GM23338 (cell line): ENCODE measurements at regions not wholly inside any gene's neighbourhood (a gene's known extent, or its start where the extent isn't known, plus 50 kb on each side); places are given as distances from the start of the nearest gene placed in this dataset.

Source experiments
- ATAC-seq: fragments of 200-7000 bp; cut with Tn5 transposase; 3 replicates; pipeline ENCODE4 v1.9.1; 2020
- DNase-seq: peaks from one replicate; pipeline ENCODE4 v3.0.0-alpha.2; 2015; ENCODE audit warnings: low spot score
- H2AFZ ChIP-seq: fragments of 200-600 bp; sonication (generic); 2 replicates; pipeline ENCODE4 v1.8.0; 2016; ENCODE audit warnings: antibody characterized with exemption, mild to moderate bottlenecking, moderate library complexity
- H3F3A ChIP-seq: fragments of 200-600 bp; sonication (generic); replicated peaks from 2 replicates; pipeline ENCODE4 v1.8.0; 2017; ENCODE audit warnings: antibody characterized with exemption, mixed run types, low read depth
- H3K27ac ChIP-seq: fragments of 200-600 bp; sonication (generic); 2 replicates; pipeline ENCODE4 v1.6.1; 2016; ENCODE audit warnings: low read depth
- H3K27me3 ChIP-seq: fragments of 200-600 bp; sonication (generic); 2 replicates; pipeline ENCODE4 v1.8.0; 2016; ENCODE audit warnings: mild to moderate bottlenecking, mixed run types, moderate library complexity; ENCODE audit not compliant: insufficient read depth
- H3K36me3 ChIP-seq: fragments of 200-600 bp; sonication (generic); 2 replicates; pipeline ENCODE4 v1.8.0; 2016; ENCODE audit warnings: mild to moderate bottlenecking; ENCODE audit not compliant: insufficient read depth
- H3K4me1 ChIP-seq: fragments of 200-600 bp; sonication (generic); 2 replicates; pipeline ENCODE4 v1.8.0; 2016; ENCODE audit warnings: mild to moderate bottlenecking, moderate library complexity; ENCODE audit not compliant: insufficient read depth
- H3K4me2 ChIP-seq: fragments of 200-600 bp; sonication (generic); 2 replicates; pipeline ENCODE4 v1.7.1; 2017; ENCODE audit warnings: mixed run types
- H3K4me3 ChIP-seq: fragments of 200-600 bp; sonication (generic); 2 replicates; pipeline ENCODE4 v1.6.1; 2016; ENCODE audit warnings: mixed run types
- H3K79me2 ChIP-seq: fragments of 200-600 bp; sonication (generic); replicated peaks from 2 replicates; pipeline ENCODE4 v1.8.0; 2017; ENCODE audit warnings: mild to moderate bottlenecking; ENCODE audit not compliant: insufficient read depth
- H3K9me2 ChIP-seq: fragments of 200-600 bp; sonication (generic); 2 replicates; pipeline ENCODE4 v1.8.0; 2017; ENCODE audit not compliant: insufficient read depth
- H4K20me1 ChIP-seq: fragments of 200-600 bp; sonication (generic); replicated peaks from 2 replicates; pipeline ENCODE4 v1.8.0; 2017; ENCODE audit warnings: mild to moderate bottlenecking; ENCODE audit not compliant: insufficient read depth
- H3K27ac Mint-ChIP-seq: 2 replicates; pipeline ENCODE4 v1.8.0; 2020; ENCODE audit warnings: inconsistent platforms, mild to moderate bottlenecking, moderate library complexity, mixed read lengths
- H3K27me3 Mint-ChIP-seq: 3 replicates; pipeline ENCODE4 v1.8.0; 2022; ENCODE audit warnings: low read depth, mild to moderate bottlenecking, moderate library complexity, mixed read lengths, inconsistent platforms; ENCODE audit not compliant: insufficient read depth, poor library complexity
- H3K36me3 Mint-ChIP-seq: 3 replicates; pipeline ENCODE4 v1.8.0; 2021; ENCODE audit warnings: low read depth, mild to moderate bottlenecking, inconsistent platforms, moderate library complexity, mixed read lengths
- H3K4me1 Mint-ChIP-seq: 3 replicates; pipeline ENCODE4 v1.8.0; 2020; ENCODE audit warnings: mild to moderate bottlenecking, inconsistent platforms, mixed read lengths
- H3K4me3 Mint-ChIP-seq: 3 replicates; pipeline ENCODE4 v1.8.0; 2021; ENCODE audit warnings: moderate library complexity, mild to moderate bottlenecking, inconsistent platforms, mixed read lengths
- H3K9me3 Mint-ChIP-seq: 3 replicates; pipeline ENCODE4 v1.8.0; 2020; ENCODE audit warnings: moderate library complexity, mild to moderate bottlenecking, inconsistent platforms, mixed read lengths
- CREB1 ChIP-seq: fragments of 250-450 bp; sonication (Bioruptor Pico); IDR thresholded peaks from 2 replicates; pipeline ENCODE4 v1.5.0; 2020; ENCODE audit warnings: low read depth, mild to moderate bottlenecking, moderate library complexity
- EZH2 ChIP-seq: fragments of 200-600 bp; sonication (generic); IDR thresholded peaks from one replicate; pipeline ENCODE4 v1.8.0; 2017; ENCODE audit warnings: antibody characterized with exemption, mild to moderate bottlenecking, low read depth; ENCODE audit not compliant: unreplicated experiment
- EZH2phosphoT487 ChIP-seq: fragments of 200-600 bp; sonication (generic); IDR thresholded peaks from one replicate; pipeline ENCODE4 v1.8.1; 2018; ENCODE audit warnings: antibody characterized with exemption; ENCODE audit not compliant: unreplicated experiment
- JUNB ChIP-seq: IDR thresholded peaks from one replicate; pipeline ENCODE4 v1.6.1; 2016; ENCODE audit warnings: antibody characterized with exemption; ENCODE audit not compliant: unreplicated experiment
- NANOG ChIP-seq: IDR thresholded peaks from 2 replicates; pipeline ENCODE4 v1.6.1; 2016; ENCODE audit warnings: antibody characterized with exemption, borderline replicate concordance
- POLR2AphosphoS5 ChIP-seq: IDR thresholded peaks from 2 replicates; pipeline ENCODE4 v1.6.1; 2016; ENCODE audit warnings: antibody characterized with exemption, low read depth
- STAT1 ChIP-seq: IDR thresholded peaks from one replicate; pipeline ENCODE4 v1.6.1; 2016; ENCODE audit warnings: antibody characterized with exemption; ENCODE audit not compliant: unreplicated experiment
- ZNF114 ChIP-seq: fragments of 250-450 bp; sonication (Bioruptor Pico); IDR thresholded peaks from 2 replicates; pipeline ENCODE4 v1.5.0; 2020; ENCODE audit warnings: mild to moderate bottlenecking, moderate library complexity
- ZNF331 ChIP-seq: fragments of 250-450 bp; sonication (Bioruptor Pico); IDR thresholded peaks from 2 replicates; pipeline ENCODE4 v1.5.0; 2020; ENCODE audit warnings: low read depth, mild to moderate bottlenecking, moderate library complexity
- ZNF462 ChIP-seq: fragments of 250-450 bp; sonication (Bioruptor Pico); IDR thresholded peaks from 2 replicates; pipeline ENCODE4 v1.5.0; 2020; ENCODE audit warnings: mild to moderate bottlenecking, moderate library complexity
- TF ChIP-seq, protein P1 (sequence below): IDR thresholded peaks from 2 replicates; pipeline ENCODE4 v1.6.1; 2016; ENCODE audit warnings: antibody characterized with exemption
- TF ChIP-seq, protein P2 (sequence below), 2 experiments: fragments of 200-600 bp in 1 of 2; sonication (generic) in 1 of 2; conservative IDR thresholded peaks; 2 replicates each; pipeline versions ENCODE4 v1.5.1 to v1.6.1; 2016 to 2017; ENCODE audit warnings: antibody characterized with exemption in 2 of 2, low read depth in 2 of 2, mild to moderate bottlenecking in 2 of 2, moderate library complexity in 1 of 2
- TF ChIP-seq, protein P3 (sequence below): IDR thresholded peaks from one replicate; pipeline ENCODE4 v1.6.1; 2018; ENCODE audit warnings: antibody characterized with exemption; ENCODE audit not compliant: unreplicated experiment

DNA sequence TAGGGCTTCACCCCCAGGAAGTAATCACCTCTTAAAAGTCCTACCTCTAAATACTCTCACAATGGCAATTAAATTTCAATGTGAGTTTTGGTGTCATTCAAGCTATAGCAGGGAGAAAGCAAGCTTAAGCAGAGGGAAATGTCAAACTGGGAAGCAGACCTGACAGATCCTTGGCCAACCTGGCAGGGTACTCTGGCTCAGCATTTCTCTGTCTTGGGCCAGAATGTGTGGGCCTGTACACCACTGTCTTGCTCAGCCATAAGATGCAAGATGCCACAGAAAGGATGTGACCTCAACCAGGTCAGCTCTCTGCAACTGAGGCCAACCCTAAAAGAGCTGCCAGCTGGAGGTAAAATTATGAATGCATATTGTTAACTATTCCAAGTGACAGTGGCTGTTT lies 130.6 kb upstream of the CMC1 start:
- Histone ChIP-seq H3K4me2 (no peak overlapping the region), H3K36me3 (no peaks in the 10 kb centered on the region), H3K27ac (no peak overlapping the region), H3K4me3 (no peak overlapping the region), H3F3A (no peaks in the 10 kb centered on the region), H2AFZ (no peak overlapping the region), H3K79me2 (no peaks in the 10 kb centered on the region), H4K20me1 (no peaks in the 10 kb centered on the region), H3K4me1 (no peaks in the 10 kb centered on the region), H3K27me3 (no peaks in the 10 kb centered on the region), H3K9me2 (peaks cover 9% of the 10 kb centered on the region)
- ATAC-seq = no peak
- H3K4me3 Mint-ChIP-seq = no peak overlapping the region
- peaks cover 11% of the 10 kb centered on the region for H3K36me3 Mint-ChIP-seq
- no peaks in the 10 kb centered on the region for H3K27me3 Mint-ChIP-seq
- DNase-seq = no peak
- peaks cover 11% of the 10 kb centered on the region for H3K9me3 Mint-ChIP-seq
- TF ChIP-seq EZH2phosphoT487 = no peak
- TF ChIP-seq POLR2AphosphoS5 = no peak
- TF ChIP-seq, protein P1, sequence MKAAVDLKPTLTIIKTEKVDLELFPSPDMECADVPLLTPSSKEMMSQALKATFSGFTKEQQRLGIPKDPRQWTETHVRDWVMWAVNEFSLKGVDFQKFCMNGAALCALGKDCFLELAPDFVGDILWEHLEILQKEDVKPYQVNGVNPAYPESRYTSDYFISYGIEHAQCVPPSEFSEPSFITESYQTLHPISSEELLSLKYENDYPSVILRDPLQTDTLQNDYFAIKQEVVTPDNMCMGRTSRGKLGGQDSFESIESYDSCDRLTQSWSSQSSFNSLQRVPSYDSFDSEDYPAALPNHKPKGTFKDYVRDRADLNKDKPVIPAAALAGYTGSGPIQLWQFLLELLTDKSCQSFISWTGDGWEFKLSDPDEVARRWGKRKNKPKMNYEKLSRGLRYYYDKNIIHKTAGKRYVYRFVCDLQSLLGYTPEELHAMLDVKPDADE = no peak
- TF ChIP-seq ZNF331 (CRISPR knock-in tag) = no peak
- TF ChIP-seq, protein P2, sequence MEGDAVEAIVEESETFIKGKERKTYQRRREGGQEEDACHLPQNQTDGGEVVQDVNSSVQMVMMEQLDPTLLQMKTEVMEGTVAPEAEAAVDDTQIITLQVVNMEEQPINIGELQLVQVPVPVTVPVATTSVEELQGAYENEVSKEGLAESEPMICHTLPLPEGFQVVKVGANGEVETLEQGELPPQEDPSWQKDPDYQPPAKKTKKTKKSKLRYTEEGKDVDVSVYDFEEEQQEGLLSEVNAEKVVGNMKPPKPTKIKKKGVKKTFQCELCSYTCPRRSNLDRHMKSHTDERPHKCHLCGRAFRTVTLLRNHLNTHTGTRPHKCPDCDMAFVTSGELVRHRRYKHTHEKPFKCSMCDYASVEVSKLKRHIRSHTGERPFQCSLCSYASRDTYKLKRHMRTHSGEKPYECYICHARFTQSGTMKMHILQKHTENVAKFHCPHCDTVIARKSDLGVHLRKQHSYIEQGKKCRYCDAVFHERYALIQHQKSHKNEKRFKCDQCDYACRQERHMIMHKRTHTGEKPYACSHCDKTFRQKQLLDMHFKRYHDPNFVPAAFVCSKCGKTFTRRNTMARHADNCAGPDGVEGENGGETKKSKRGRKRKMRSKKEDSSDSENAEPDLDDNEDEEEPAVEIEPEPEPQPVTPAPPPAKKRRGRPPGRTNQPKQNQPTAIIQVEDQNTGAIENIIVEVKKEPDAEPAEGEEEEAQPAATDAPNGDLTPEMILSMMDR (conservative IDR thresholded peaks at IDR 0.05; ENCODE audit: low read depth in 2 of 2) = no peak
- no peak for TF ChIP-seq JUNB
- no peak for TF ChIP-seq STAT1
- no peak for TF ChIP-seq EZH2
- no peak for TF ChIP-seq ZNF114 (CRISPR knock-in tag)
- TF ChIP-seq NANOG = no peak
- no peak for TF ChIP-seq ZNF462 (CRISPR knock-in tag)
- TF ChIP-seq, protein P3, sequence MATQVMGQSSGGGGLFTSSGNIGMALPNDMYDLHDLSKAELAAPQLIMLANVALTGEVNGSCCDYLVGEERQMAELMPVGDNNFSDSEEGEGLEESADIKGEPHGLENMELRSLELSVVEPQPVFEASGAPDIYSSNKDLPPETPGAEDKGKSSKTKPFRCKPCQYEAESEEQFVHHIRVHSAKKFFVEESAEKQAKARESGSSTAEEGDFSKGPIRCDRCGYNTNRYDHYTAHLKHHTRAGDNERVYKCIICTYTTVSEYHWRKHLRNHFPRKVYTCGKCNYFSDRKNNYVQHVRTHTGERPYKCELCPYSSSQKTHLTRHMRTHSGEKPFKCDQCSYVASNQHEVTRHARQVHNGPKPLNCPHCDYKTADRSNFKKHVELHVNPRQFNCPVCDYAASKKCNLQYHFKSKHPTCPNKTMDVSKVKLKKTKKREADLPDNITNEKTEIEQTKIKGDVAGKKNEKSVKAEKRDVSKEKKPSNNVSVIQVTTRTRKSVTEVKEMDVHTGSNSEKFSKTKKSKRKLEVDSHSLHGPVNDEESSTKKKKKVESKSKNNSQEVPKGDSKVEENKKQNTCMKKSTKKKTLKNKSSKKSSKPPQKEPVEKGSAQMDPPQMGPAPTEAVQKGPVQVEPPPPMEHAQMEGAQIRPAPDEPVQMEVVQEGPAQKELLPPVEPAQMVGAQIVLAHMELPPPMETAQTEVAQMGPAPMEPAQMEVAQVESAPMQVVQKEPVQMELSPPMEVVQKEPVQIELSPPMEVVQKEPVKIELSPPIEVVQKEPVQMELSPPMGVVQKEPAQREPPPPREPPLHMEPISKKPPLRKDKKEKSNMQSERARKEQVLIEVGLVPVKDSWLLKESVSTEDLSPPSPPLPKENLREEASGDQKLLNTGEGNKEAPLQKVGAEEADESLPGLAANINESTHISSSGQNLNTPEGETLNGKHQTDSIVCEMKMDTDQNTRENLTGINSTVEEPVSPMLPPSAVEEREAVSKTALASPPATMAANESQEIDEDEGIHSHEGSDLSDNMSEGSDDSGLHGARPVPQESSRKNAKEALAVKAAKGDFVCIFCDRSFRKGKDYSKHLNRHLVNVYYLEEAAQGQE = no peak
- TF ChIP-seq CREB1 = no peak
- no peak overlapping the region for H3K27ac Mint-ChIP-seq
- H3K4me1 Mint-ChIP-seq = no peaks in the 10 kb centered on the region
